Uterus (tissue), 2 donors: ENCODE measurements at regions not wholly inside any gene's neighbourhood (a gene's known extent, or its start where the extent isn't known, plus 50 kb on each side); places are given as distances from the start of the nearest gene placed in this dataset. TPM values are rescaled to one million over a fixed set of nuclear protein-coding genes. Genes with fewer than 3 reads are reported as not detected.

Source experiments
- microRNA-seq: library from miRNA; unstranded; fragments of <30 nt; microRNA quantifications from one replicate; pipeline ENCODE4, GENCODE V29; 2016; ENCODE audit warnings: borderline microRNAs expressed, borderline replicate concordance
- small RNA-seq: library from RNA; depleted of rRNA; stranded (forward); fragments of <200 nt; gene quantifications from one replicate; pipeline ENCODE3, GENCODE V24; 2016

Small RNA genes lying in the stretch of these regions (microRNA-seq; reads per million reads assigned to microRNA genes)
- gene MIR3668: not detected
- gene MIR4465: not detected

Small RNA genes lying in the stretch of these regions (small RNA-seq; reads per million reads assigned to genes)
- gene AL357080.1: not detected
- not detected for gene MIR3668
- not detected for gene MIR4465
- not detected for gene RN7SKP106
- gene RNA5SP220: not detected
